ENCODE measurements at regions not wholly inside any gene's neighbourhood (a gene's known extent, or its start where the extent isn't known, plus 50 kb on each side); places are given as distances from the start of the nearest gene placed in this dataset.
"Not testable (repeated sequence)": the region's sequence is repeated elsewhere in the genome, so short reads cannot be mapped to it uniquely, and the experiment has no call there.

DNA sequence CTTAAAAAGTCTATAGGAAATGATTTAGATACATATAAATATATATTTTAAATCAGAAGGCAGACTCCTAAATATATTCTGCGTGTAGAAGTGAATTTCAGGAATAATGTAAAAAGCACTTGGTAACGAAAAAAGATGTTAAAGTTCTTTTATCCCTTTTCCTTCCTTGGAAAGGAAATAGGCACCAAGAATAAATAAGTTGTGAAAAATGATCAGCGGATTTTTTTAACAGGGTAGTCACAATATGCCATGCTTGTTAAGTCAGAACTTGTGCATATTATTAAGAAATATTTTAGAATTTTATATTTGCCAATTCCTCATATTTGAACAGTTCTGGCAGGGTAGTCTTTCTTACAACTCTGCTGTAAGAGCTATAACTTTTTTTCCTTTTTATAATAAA, 173.8 kb downstream of the CD83 start:
- no peaks in the 10 kb centered on the region for H3K79me2 ChIP-seq
- no peak overlapping the region for H3K4me2 ChIP-seq
- no peaks in the 10 kb centered on the region for H3K9me2 ChIP-seq (replicated peaks; ENCODE audit: insufficient read depth)
- no peaks in the 10 kb centered on the region for H4K20me1 ChIP-seq (ENCODE audit: insufficient read depth, poor library complexity, severe bottlenecking)
- H2AFZ ChIP-seq, result no peak overlapping the region
- WGBS (ENCODE audit: low lambda C conversion rate, missing lambda C conversion rate), result 93% methylated on average over 3 of the region's 3 CpGs
- no peaks in the 10 kb centered on the region for H3K36me3 ChIP-seq (replicated peaks; ENCODE audit: insufficient read depth, low read depth)
- no peak overlapping the region for H3K4me3 ChIP-seq
- TF ChIP-seq EZH2 (IDR thresholded peaks at IDR 0.05; ENCODE audit: borderline replicate concordance), result no peak
- TF ChIP-seq EZH2phosphoT487 (IDR thresholded peaks at IDR 0.05; ENCODE audit: low read depth, severe bottlenecking, unreplicated experiment), result no peak
- no peak for TF ChIP-seq CTCF (IDR thresholded peaks at IDR 0.05; ENCODE audit: poor library complexity)
- no peaks in the 10 kb centered on the region for H3K9me3 ChIP-seq (ENCODE audit: low read depth)
- no peaks in the 10 kb centered on the region for H3K4me1 ChIP-seq (ENCODE audit: insufficient read depth)
- no peak for DNase-seq (ENCODE audit: low spot score)
- no peaks in the 10 kb centered on the region for H3K27me3 ChIP-seq
- H3K27ac ChIP-seq, result no peak overlapping the region

DNA sequence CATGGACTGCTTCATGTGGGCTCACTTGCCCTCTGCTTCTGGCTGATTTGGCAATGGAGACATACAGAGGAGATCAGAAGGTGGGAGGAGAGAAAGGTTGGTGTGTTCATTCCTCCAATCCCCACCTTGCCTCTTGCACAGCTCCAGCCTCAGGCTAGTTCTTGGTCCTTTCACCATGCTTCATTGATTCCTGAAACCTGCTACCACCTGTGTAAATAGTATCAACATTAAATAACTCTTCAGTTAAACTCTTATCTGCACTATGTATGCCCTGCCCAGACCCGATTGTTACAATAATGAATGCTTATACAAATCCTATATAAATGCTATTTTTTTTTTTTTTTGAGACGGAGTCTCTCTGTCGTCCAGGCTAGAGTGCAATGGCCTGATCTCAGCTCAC, 174.5 kb downstream of the CD83 start:
- no peaks in the 10 kb centered on the region for H3K9me2 ChIP-seq (replicated peaks; ENCODE audit: insufficient read depth)
- no peak overlapping the region for H3K4me3 ChIP-seq
- DNase-seq (ENCODE audit: low spot score), result no peak
- no peaks in the 10 kb centered on the region for H3K36me3 ChIP-seq (replicated peaks; ENCODE audit: insufficient read depth, low read depth)
- H3K79me2 ChIP-seq, result no peaks in the 10 kb centered on the region
- no peak overlapping the region for H2AFZ ChIP-seq
- 82% methylated on average over 3 of the region's 3 CpGs for WGBS (ENCODE audit: low lambda C conversion rate, missing lambda C conversion rate)
- no peak for TF ChIP-seq EZH2 (IDR thresholded peaks at IDR 0.05; ENCODE audit: borderline replicate concordance)
- TF ChIP-seq CTCF (IDR thresholded peaks at IDR 0.05; ENCODE audit: poor library complexity), result no peak
- no peak for TF ChIP-seq EZH2phosphoT487 (IDR thresholded peaks at IDR 0.05; ENCODE audit: low read depth, severe bottlenecking, unreplicated experiment)
- no peaks in the 10 kb centered on the region for H3K4me1 ChIP-seq (ENCODE audit: insufficient read depth)
- H4K20me1 ChIP-seq (ENCODE audit: insufficient read depth, poor library complexity, severe bottlenecking), result no peaks in the 10 kb centered on the region
- H3K4me2 ChIP-seq, result no peak overlapping the region
- H3K27ac ChIP-seq, result no peak overlapping the region
- no peaks in the 10 kb centered on the region for H3K27me3 ChIP-seq
- no peaks in the 10 kb centered on the region for H3K9me3 ChIP-seq (ENCODE audit: low read depth)

- H3K9me3 ChIP-seq (ENCODE audit: low read depth), result no peaks in the 10 kb centered on the region
- no peak overlapping the region for H3K27ac ChIP-seq
- no peaks in the 10 kb centered on the region for H3K36me3 ChIP-seq (replicated peaks; ENCODE audit: insufficient read depth, low read depth)
- no peak for DNase-seq (ENCODE audit: low spot score)
- H3K9me2 ChIP-seq (replicated peaks; ENCODE audit: insufficient read depth), result no peaks in the 10 kb centered on the region
- no peaks in the 10 kb centered on the region for H3K79me2 ChIP-seq
- no peaks in the 10 kb centered on the region for H3K27me3 ChIP-seq
- no peak overlapping the region for H2AFZ ChIP-seq
- H3K4me1 ChIP-seq (ENCODE audit: insufficient read depth), result no peaks in the 10 kb centered on the region
- H4K20me1 ChIP-seq (ENCODE audit: insufficient read depth, poor library complexity, severe bottlenecking), result no peaks in the 10 kb centered on the region
- TF ChIP-seq EZH2phosphoT487 (IDR thresholded peaks at IDR 0.05; ENCODE audit: low read depth, severe bottlenecking, unreplicated experiment) (no peak), EZH2 (IDR thresholded peaks at IDR 0.05; ENCODE audit: borderline replicate concordance) (no peak), CTCF (IDR thresholded peaks at IDR 0.05; ENCODE audit: poor library complexity) (no peak)
- 98% methylated on average over 4 of the region's 4 CpGs for whole genome bisulfite sequencing (ENCODE audit: low lambda C conversion rate, missing lambda C conversion rate)
- no peak overlapping the region for H3K4me2 ChIP-seq
- H3K4me3 ChIP-seq, result no peak overlapping the region
Measured at GRCh38 chr6:14294270-14294951, 176.8 kb downstream of the CD83 start.

DNA sequence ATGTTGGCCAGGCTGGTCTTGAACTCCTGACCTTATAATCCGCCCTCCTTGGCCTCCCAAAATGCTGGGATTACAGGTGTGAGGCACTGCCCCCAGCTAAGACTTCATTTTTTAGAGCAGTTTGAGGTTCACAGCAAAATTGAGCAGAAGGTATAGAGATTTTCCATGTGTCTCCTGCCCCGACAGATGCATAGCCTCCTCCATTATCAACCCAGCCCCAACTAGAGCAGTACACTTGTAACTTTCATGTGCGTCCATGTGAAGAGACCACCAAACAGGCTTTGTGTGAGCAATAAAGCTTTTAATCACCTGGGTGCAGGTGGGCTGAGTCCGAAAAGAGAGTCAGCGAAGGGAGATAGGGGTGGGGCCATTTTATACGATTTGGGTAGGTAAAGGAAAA, 179.1 kb downstream of the CD83 start:
- not testable (repeated sequence) for H2AFZ ChIP-seq; H3K9me2 ChIP-seq (replicated peaks; ENCODE audit: insufficient read depth); H3K4me1 ChIP-seq (ENCODE audit: insufficient read depth); H3K79me2 ChIP-seq; H3K36me3 ChIP-seq (replicated peaks; ENCODE audit: insufficient read depth, low read depth); H3K4me2 ChIP-seq; H3K27ac ChIP-seq; H4K20me1 ChIP-seq (ENCODE audit: insufficient read depth, poor library complexity, severe bottlenecking); DNase-seq (ENCODE audit: low spot score); H3K9me3 ChIP-seq (ENCODE audit: low read depth); H3K4me3 ChIP-seq; H3K27me3 ChIP-seq
- 88% methylated on average over 6 of the region's 6 CpGs for WGBS (ENCODE audit: low lambda C conversion rate, missing lambda C conversion rate)

GRCh38 chr6:14297118-14297517, 179.5 kb downstream of the CD83 start:
- not testable (repeated sequence) for H3K27ac ChIP-seq, H3K4me3 ChIP-seq

DNA sequence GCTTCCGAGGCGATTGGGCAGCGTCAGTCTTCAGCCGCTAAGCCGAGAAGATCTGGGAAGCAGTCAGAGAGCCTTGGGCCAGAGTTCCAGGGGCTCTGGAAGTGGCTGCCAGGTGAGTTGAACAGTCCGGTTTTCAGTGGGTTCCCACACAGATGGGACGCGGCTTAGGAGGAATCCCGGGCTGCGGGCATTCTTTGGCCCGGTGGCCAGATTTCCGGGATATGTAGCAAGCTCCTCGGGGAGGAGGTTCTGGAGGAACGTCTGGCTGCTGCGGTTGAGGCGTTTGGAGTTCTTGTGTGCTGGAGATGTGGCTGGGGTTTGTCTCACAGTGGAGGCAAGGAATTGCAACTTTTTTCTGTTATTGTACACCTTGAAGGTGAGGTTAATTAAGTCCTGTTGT, 182.6 kb downstream of the CD83 start:
- H3K4me3 ChIP-seq; H2AFZ ChIP-seq; H3K9me3 ChIP-seq (ENCODE audit: low read depth); H3K4me1 ChIP-seq (ENCODE audit: insufficient read depth); H3K4me2 ChIP-seq; H4K20me1 ChIP-seq (ENCODE audit: insufficient read depth, poor library complexity, severe bottlenecking); DNase-seq (ENCODE audit: low spot score); H3K9me2 ChIP-seq (replicated peaks; ENCODE audit: insufficient read depth); H3K36me3 ChIP-seq (replicated peaks; ENCODE audit: insufficient read depth, low read depth); H3K79me2 ChIP-seq; H3K27ac ChIP-seq; H3K27me3 ChIP-seq: not testable (repeated sequence)
- 63% methylated on average over 15 of the region's 16 CpGs for WGBS (ENCODE audit: low lambda C conversion rate, missing lambda C conversion rate)

More at GRCh38 chr6:14297118-14297517, 179.5 kb downstream of the CD83 start:
- not testable (repeated sequence) for H3K9me2 ChIP-seq (replicated peaks; ENCODE audit: insufficient read depth); H3K27me3 ChIP-seq; H3K9me3 ChIP-seq (ENCODE audit: low read depth); H3K79me2 ChIP-seq; H2AFZ ChIP-seq; H3K36me3 ChIP-seq (replicated peaks; ENCODE audit: insufficient read depth, low read depth); DNase-seq (ENCODE audit: low spot score); H4K20me1 ChIP-seq (ENCODE audit: insufficient read depth, poor library complexity, severe bottlenecking); H3K4me1 ChIP-seq (ENCODE audit: insufficient read depth); H3K4me2 ChIP-seq
- WGBS (ENCODE audit: low lambda C conversion rate, missing lambda C conversion rate), result 95% methylated on average over 7 of the region's 7 CpGs
